C1 segment of cervical spinal cord (tissue), 14 donors: ENCODE measurements at regions not wholly inside any gene's neighbourhood (a gene's known extent, or its start where the extent isn't known, plus 50 kb on each side); places are given as distances from the start of the nearest gene placed in this dataset.
A peak's percentile ranks its signal among the peaks of the same experiment; 100 is the strongest.
"Not testable (repeated sequence)": the region's sequence is repeated elsewhere in the genome, so short reads cannot be mapped to it uniquely, and the experiment has no call there.

Source experiments
- DNase-seq, 14 donors: peaks; one replicate each; lab custom pipeline; 2025; lab: John Stamatoyannopoulos, UW

DNA sequence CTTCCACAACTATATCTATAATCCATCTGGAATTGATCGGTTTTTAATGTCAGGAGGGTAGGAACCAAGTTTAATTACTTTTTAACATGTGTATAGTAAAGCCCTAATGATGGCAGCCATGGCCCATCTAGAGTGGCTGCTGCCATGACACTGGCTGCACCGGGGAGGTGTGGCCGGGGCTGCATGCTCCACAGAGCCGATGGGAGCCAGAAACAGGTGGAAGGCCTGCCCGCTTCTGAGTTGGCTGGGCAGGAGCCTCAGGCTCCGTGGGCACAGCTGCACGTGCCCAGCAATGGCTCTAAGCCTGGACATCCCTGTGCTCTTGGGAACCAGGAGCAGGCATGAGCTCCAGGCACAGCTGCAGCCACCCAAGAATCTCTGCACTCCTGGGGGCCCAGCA is 73.0 kb downstream of the GBP6 start:
- DNase-seq, result no peak

DNA sequence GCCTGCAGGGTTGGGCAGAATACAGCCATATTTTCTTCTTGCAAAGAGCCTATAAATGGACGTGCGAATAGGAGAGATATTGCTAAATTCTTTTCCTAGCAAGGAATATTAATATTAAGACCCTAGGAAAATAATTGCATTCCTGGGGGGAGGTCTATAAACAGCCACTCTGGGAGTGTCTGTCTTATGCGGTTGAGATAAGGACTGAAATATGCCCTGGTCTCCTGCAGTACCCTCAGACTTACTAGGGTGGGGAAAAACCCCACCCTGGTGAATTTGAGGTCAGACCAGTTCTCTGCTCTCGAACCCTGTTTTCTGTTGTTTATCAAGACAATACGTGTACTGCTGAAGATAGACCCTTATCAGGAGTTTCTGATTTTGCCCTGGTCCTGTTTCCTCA is 74.4 kb downstream of the GBP6 start:
- not testable (repeated sequence) for DNase-seq

DNA sequence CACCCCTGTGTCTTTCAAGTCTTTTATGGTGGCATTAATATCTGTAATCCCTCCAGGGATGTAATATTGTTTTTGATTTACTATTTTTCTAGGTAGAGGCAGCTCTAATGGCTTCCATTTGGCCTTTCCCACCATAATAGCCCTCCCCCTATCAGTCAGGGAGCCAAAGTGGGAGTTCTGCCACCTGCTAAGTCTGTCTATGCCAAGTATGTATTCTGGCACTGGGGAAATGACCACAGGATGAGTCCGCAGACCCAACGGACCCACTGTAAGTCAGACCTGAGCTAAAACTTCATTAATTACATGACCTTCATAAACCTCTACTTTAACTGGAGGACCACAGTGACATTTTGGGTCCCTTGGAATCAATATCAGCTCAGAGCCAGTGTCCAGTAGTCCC is 77.1 kb downstream of the GBP6 start:
- no peak for DNase-seq

DNA sequence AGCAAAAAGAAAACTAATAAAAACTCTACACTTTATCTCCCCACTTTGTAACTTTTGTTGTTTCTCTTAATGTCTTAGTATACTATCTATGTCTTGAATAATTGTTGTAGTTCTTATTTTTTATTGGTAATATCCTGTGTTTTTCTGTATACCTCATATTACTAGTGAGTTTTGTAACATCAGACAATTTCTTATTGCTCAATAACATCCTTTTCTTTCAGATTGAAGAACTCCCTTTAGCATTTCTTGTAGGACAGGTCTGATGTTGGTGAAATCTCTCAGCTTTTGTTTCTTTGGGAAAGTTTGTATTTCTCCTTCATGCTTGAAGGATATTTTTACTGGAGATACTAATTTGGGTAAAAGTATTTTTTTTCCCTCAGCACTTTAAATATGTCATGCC is 79.8 kb upstream of the LRRC8B start:
- DNase-seq, result no peak

DNA sequence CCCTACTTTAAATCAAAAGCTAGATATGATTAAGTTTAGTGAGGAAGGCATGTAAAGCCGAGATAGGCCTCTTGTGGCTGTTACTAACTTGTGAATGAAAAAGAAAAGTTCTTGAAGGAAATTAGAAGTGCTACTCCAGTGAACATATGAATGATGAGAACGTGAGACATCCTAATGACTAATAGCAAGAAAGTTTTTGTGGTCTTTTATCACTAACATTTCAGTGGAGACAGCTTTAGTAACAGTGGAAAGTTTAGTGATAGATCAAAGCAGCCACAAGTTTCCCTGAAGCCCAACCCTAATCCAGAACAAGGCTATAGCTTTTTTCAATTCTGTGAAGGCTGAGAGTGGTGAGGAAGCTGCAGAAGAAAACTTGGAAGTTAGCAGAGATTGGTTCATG is 73.6 kb upstream of the LRRC8B start:
- DNase-seq, result no peak

DNA sequence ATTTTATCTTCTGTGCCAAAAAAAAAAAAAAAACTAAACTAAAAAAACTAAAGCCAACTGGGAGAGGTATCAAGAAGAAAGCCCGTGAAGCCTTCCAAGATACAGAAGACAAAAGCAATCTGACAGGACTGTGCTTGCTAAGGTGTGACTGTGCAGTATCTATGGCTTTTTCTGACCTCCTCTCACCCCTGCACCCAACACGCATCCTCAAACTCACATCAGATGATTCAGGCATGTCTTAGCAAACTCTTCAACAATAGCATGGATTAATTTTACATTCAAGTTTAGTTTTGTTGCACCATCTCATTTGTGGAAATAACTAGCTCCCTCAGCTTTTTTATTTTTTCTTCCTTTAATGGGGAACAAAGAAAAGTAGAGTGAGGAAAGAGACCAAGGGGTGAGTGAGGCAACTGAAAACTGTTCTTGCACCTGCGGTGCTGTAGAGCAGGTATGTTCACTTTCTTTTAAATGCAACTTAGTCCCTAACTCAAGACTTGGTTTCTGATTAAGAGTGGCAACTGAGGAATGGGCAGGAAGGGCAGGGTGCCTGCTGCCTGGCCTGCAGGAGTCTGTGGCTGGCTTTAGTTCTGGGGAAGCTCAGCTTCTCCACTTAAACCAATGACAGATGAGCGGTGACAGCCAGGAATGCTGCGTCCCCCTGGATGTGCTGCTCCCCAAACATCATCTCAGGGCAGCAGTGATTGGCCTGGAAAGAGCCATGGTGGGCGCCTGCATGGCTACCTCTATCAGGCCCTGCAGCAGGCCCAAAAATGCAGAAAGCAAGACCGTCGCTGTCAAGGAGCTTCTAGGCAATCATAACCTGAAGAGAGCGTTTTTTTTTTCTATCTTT is 71.3 kb upstream of the LRRC8B start:
- no peak for DNase-seq

DNA sequence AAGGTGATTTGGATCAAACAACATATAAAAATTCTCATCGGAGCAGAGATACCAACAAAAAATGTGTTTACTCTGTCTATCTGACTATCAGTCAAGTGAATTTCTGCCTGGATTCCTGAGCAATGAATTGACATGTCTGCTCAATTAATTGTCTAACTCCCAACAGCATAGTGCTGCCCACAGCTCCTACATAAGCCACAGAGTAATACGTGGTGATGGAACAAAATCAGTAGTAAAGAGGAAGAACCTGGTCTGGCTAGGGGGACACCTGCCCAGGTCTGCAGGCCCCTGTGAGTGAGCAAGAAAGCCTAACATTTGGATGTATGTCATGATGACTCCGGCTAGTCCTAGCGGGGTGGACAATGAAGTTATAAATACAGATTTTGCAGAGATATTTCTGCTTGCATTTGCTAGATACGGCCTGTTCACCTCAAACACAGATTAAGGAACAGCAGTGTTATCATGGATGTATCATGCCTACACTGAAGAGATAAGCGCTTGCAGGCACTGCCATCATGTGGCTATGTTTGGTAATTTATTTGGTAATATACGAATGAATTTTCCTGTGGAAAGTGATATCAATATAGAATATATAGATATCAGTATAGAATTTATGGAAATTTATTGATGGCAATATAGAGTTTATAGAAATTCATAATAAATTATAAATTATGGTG is 69.6 kb upstream of the LRRC8B start:
- DNase-seq, result peak in 4 of 14 donors; percentile 1 to 9 (median 4)

DNA sequence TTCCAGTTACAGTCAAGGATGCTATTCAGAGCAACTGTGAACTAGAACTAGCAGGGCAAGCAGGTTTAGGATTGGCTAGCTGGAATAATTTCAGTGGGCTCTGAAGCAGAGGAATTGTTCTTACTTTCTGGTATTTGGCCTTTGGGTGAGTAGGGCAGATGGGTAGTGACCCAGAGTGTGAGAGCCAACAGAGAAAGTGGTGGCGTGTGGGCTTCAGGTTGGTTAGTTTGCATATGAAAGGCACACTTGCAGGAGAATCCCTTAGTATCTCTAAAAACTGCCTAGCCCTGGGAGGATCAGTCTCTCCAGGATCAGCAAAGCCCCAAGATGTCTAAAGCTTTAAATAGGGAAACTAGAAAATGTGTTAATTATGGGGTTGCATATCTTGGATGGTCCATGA is 67.6 kb upstream of the LRRC8B start:
- no peak for DNase-seq

DNA sequence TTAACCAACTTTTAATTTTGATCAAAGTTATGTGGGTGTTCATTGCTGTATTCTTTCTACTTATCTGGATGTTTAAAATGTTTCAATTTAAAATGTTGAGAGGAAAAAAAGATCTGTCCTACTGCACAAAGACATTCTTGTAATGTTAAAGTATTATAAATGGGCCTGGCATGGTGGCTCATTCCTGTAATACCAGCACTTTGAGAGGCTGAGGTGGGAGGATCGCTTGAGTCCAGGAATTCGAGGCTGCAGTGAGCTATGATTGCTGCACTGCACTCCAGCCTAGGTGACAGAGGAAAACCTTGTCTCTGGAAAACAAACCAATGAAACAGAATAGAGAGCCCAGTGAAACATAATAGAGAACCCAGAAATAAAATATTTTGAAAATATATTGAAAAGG is 65.5 kb upstream of the LRRC8B start:
- DNase-seq, result no peak

DNA sequence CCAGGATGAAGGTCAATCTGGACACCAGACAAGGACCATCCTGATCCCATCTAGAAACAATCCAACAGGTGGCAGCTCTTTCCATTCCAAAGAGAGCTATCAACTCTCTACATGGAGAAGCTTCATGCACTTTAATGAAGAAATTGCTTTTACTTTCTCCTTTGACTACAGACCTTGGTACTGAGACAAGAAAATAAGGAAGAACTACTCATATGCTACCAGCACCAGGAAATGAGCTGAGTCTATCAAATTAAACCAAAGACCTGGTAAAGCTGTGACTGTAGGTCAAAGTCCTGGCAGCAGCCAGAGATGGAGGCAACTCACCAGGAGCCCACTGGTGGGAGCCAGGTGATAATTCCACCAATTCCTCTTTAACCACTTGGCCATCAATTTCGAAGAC is 64.3 kb upstream of the LRRC8B start:
- no peak for DNase-seq

DNA sequence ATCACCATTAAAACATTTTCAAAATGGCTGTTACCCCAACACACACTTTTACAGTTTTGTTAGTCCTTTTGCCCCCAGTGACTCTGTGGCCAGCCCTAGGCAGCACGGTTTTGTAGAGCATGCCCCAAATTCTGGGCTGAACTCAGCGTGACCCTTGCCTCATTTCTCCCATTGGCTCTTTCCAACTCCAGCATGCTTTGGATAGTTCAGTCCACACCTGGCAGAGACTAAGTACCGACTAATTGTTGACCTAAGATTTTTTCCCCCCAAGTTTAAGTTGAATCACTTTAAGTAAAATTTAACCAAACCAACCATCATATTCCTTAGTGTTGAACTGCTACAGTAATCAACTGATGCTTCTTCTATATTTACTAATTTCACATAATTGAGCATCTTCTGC is 62.4 kb upstream of the LRRC8B start:
- no peak for DNase-seq

DNA sequence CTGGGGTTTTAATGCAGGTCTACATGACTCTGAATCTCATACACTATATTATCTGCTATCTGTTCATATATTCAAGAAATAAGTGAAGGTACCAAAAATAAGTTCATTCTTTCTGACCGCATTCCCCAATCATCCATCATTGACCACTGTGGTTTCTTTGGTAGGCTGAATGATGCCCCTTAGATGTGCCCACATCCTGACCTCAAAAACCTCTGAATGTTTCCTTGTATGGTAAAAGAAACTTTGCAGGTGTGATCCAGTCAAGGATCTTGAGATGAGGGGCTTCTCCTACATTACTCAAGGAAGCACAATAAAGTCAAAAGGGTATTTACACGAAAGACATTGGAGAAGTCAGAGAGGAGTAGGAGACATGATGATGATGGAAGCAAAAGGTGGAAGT is 60.6 kb upstream of the LRRC8B start:
- no peak for DNase-seq

DNA sequence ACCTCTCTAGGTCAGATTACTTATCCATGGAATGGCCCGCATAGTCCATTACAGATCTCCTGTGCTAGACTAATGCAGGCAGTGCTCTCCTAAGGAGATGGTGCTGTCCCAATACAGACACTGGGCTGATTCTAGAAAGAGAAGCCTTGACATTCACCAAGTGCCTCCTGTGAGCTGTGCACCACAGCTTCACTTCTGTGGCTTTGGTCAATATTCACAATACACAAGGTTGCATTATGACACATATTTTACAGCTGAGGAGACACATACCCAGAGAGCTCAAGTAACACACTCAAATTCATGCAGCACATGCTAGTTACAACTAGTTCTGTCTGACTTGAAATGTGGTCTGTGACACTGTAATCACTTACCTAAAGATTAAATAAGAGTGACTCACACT is 59.4 kb upstream of the LRRC8B start:
- no peak for DNase-seq

DNA sequence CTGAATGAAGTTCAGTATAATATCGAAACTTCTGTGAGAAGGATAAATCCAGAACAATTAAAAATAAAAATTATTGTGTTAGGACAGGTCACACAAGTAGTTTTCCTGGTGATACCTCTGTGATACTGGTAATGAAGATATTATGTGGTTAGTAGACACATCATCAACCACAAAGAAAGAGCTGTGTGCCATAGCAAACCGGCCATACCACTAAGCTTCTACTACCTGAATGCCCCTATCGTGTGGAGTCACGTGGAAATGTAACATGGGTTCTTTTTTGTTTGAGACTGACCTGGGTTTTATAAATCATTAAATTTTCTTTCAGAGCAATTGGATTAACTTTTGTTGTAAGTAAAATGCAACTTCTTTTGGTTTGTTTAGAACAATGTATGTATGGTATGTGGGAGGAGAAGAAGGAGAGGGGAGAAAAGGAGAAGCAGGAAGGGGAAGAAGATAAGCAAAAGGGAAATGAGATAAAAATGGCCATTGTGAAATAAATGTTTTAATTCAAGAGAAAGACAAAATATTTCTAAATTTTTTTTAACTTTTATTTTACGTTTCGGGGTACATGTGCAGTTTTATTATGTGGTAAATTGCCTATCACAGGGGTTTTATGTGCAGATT is 58.2 kb upstream of the LRRC8B start:
- DNase-seq, result no peak

DNA sequence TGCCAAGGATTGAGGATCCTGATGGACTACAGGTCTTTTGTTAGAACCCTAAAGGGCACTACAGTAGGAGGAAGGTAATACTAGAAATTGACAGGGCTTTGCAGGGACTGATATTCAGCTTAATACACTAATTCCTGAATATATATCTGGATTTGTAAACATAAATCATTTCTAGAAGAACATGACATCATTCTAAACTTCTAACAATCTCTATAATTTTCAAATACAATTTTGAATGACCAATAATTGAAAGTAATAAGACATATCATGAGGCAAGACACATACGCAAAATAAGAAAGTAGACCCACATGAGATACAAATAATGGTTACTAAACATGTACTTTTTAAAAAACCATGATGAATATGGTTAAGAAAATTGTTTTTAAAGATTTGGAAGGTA is 52.4 kb upstream of the LRRC8B start:
- no peak for DNase-seq

DNA sequence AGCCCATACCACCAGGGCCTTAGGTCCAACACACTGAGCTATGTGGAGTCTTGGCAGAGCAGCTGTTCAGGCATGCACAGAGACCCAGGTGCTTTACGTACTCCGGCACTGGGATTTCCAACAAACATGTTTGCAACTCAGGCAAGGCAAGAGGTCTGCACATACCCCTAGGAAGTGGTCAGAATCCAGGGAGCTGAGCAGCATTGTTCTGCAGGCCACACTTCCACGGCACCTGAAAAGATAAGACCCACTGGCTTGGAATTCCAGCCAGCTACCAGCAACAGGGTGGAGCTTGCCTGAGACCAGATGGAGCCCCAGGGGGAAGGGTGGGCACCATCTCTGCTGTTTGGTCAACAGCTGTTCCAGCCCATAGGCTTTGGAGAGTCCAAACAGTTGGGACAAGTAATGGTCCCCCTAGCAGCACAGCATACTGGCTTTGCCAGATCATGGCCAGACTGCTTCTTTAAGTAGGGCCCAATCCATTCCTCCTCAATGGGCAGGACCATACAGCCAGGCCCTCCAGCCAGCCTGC is 51.7 kb upstream of the LRRC8B start:
- no peak for DNase-seq
